Lower lobe of right lung (tissue), 2 donors: ENCODE measurements at regions not wholly inside any gene's neighbourhood (a gene's known extent, or its start where the extent isn't known, plus 50 kb on each side); places are given as distances from the start of the nearest gene placed in this dataset.

Experiments used
- ATAC-seq, 2 donors: fragments of 200-7000 bp; cut with Tn5 transposase; one replicate each; pipeline ENCODE4 v1.9.1; 2020 to 2022; ENCODE audit warnings: mild to moderate bottlenecking in 2 of 2, moderate library complexity in 2 of 2
- DNase-seq: peaks from one replicate; pipeline ENCODE4 v3.0.0-alpha.2; 2020
- H3K27ac ChIP-seq: fragments of 200-600 bp; one replicate; pipeline ENCODE4 v1.8.0; 2022
- H3K27me3 ChIP-seq: fragments of 200-600 bp; one replicate; pipeline ENCODE4 v1.8.0; 2022; ENCODE audit warnings: low read depth
- H3K36me3 ChIP-seq: fragments of 200-600 bp; one replicate; pipeline ENCODE4 v1.8.0; 2022; ENCODE audit warnings: mild to moderate bottlenecking
- H3K4me1 ChIP-seq: fragments of 200-600 bp; one replicate; pipeline ENCODE4 v1.8.0; 2022
- H3K4me3 ChIP-seq: fragments of 200-600 bp; one replicate; pipeline ENCODE4 v1.8.0; 2022; ENCODE audit warnings: mild to moderate bottlenecking
- H3K9me3 ChIP-seq: fragments of 200-600 bp; one replicate; pipeline ENCODE4 v1.8.0; 2022
- intact Hi-C: fragments of 100-400 bp; cut with DNase I; formaldehyde crosslinking; loops from one replicate; pipeline ENCODE4 v1.11.0; 2022
- TF ChIP-seq, protein P1 (sequence below): fragments of 200-600 bp; IDR thresholded peaks from one replicate; pipeline ENCODE4 v1.8.0; 2022; ENCODE audit warnings: antibody characterized with exemption, mild to moderate bottlenecking
- donor health status: DM: no; HTN: yes; CAD: no; lungs with severe emphysema.

DNA sequence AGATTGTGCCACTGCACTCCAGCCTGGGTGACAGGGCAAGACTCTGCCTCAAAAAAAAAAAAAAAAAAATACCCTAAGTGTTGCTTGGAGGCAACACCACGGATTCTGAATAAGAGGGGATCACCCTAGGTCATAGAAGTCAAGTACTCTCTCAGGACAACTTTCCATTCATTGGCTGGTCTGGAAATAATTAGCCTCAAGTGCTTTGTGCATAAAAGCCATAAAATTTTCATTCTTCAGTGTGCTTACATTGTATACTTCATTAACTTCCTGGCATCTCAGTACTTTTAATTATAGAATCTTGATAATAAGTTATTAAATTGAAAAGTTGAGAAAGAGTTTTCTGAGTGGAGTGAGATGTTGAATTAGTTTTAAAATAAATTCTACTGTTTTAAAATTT is 876.1 kb upstream of the FAM98A start:
- intact Hi-C loops = no loop called here
- Histone ChIP-seq H3K36me3 (no peaks in the 10 kb centered on the region), H3K4me1 (no peaks in the 10 kb centered on the region), H3K9me3 (no peaks in the 10 kb centered on the region), H3K27ac (no peak overlapping the region), H3K4me3 (no peak overlapping the region), H3K27me3 (no peaks in the 10 kb centered on the region)
- ATAC-seq = no peak
- TF ChIP-seq, protein P1, sequence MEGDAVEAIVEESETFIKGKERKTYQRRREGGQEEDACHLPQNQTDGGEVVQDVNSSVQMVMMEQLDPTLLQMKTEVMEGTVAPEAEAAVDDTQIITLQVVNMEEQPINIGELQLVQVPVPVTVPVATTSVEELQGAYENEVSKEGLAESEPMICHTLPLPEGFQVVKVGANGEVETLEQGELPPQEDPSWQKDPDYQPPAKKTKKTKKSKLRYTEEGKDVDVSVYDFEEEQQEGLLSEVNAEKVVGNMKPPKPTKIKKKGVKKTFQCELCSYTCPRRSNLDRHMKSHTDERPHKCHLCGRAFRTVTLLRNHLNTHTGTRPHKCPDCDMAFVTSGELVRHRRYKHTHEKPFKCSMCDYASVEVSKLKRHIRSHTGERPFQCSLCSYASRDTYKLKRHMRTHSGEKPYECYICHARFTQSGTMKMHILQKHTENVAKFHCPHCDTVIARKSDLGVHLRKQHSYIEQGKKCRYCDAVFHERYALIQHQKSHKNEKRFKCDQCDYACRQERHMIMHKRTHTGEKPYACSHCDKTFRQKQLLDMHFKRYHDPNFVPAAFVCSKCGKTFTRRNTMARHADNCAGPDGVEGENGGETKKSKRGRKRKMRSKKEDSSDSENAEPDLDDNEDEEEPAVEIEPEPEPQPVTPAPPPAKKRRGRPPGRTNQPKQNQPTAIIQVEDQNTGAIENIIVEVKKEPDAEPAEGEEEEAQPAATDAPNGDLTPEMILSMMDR = no peak
- no peak for DNase-seq

DNA sequence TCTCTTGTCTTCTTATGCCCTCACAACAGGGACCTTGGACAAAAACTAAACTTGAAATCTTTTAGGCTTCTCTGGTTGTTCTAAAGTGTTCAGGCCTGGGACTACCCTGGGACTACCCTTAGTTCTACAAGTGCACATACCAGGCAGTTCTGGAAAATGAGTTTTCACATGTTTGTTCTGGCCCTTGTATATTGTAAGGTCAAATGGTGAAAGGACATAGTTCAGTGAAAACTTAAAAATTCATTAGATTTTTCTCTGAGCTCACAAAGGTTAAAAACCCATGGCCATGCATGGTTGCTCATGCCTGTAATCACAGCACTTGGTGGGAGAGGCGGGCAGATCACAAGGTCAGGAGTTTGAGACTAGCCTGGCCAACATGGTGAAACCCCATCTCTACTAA is 875.5 kb upstream of the FAM98A start:
- intact Hi-C loops = no loop called here
- Histone ChIP-seq H3K36me3 (no peaks in the 10 kb centered on the region), H3K4me3 (no peak overlapping the region), H3K9me3 (no peaks in the 10 kb centered on the region), H3K27me3 (no peaks in the 10 kb centered on the region), H3K4me1 (no peaks in the 10 kb centered on the region), H3K27ac (no peak overlapping the region)
- DNase-seq = no peak
- TF ChIP-seq, protein P1 = no peak
- no peak for ATAC-seq

DNA sequence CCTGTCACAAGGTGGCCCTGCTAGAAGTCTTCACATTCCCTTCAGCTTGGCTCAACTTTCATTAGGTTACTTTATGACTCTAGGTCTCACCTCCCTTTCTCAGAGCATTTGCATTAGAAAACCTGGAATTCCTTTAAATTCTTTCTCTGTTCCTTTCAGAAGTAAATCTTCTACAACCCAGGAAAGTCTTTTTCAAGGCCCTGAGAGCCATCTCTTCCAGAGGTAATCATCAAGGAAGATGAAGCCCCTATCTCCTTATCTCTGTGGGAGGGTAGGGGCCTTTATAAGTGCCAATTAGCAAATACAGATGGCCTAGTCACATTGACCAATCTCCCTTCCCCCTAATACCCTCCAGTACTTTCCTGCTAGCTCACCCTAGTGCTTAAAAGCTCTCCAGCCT is 848.0 kb upstream of the FAM98A start:
- Histone ChIP-seq H3K27me3 (no peaks in the 10 kb centered on the region), H3K4me3 (no peak overlapping the region), H3K4me1 (no peaks in the 10 kb centered on the region), H3K36me3 (no peaks in the 10 kb centered on the region), H3K9me3 (peaks cover 4% of the 10 kb centered on the region), H3K27ac (no peak overlapping the region)
- intact Hi-C loops = no loop called here
- TF ChIP-seq, protein P1 = no peak
- DNase-seq (no peak), ATAC-seq (no peak)

DNA sequence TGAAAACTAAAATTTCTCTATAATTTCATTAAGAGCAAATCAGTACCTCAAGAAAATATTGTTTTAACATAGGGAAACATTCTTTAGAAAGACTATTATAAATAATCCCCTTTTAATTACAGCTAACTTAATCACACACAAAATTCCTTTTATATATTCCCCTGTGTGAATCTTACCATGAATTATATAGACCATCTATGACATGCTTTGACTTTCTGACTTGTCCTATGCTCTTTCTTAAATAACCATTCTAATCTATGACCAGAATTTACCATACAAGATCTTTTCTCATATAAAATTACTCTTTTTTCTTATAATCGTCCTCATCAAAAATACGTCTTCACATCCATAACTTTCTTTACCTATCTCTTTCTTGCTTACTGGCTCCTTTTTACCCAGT is 824.2 kb upstream of the FAM98A start:
- Histone ChIP-seq H3K36me3 (no peaks in the 10 kb centered on the region), H3K4me1 (no peaks in the 10 kb centered on the region), H3K27ac (no peak overlapping the region), H3K4me3 (no peak overlapping the region), H3K27me3 (no peaks in the 10 kb centered on the region), H3K9me3 (no peaks in the 10 kb centered on the region)
- ATAC-seq (no peak), DNase-seq (no peak)
- TF ChIP-seq, protein P1 = no peak
- intact Hi-C loops = no loop called here

DNA sequence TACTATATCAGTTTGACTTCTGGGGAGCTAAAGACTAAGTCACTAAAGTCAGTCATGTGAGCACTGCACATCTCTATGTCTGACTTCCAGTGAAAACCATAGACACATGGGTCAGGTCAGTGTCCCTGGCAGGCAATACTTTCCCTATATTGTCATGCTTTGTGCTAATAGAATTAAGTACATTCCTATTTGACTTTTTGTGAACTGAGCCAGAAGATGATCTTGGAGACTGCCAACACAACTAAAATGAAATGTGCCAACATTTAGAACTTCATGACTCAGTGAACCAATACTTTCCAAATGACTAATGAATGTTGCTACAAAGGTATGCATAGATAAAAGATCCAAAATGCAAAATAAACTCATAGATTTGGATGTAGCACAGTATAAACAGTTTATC is 820.8 kb upstream of the FAM98A start:
- ATAC-seq (no peak), DNase-seq (no peak)
- no peaks in the 10 kb centered on the region for H3K36me3 ChIP-seq
- H3K4me1 ChIP-seq = no peaks in the 10 kb centered on the region
- no peaks in the 10 kb centered on the region for H3K27me3 ChIP-seq
- H3K4me3 ChIP-seq = no peak overlapping the region
- TF ChIP-seq, protein P1 = no peak
- no peak overlapping the region for H3K27ac ChIP-seq
- intact Hi-C loops = no loop called here
- H3K9me3 ChIP-seq = no peaks in the 10 kb centered on the region

DNA sequence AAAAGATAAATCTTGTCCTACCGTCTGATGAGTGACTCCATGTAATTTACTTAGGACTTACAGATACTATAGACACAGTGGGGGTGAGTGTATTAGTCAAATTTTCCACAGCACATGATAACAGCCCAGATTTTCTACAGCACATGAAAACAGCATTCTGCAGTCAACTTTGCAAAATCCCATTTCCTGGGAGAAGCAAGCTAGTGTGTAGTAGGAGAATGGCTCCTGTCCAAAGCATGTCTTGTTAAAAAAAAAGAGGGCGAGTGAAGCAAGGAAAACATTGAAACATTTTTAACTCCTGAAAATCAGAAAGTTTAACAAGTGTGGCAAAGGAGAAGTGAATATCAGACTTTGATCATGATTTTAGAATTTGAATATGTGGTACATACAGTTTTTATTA is 817.8 kb upstream of the FAM98A start:
- DNase-seq = no peak
- no peak overlapping the region for H3K27ac ChIP-seq
- no peak for ATAC-seq

More for the DNA sequence above, 817.8 kb upstream of the FAM98A start:
- H3K4me3 ChIP-seq = no peak overlapping the region
- intact Hi-C loops = no loop called here
- H3K4me1 ChIP-seq = no peaks in the 10 kb centered on the region
- H3K36me3 ChIP-seq = no peaks in the 10 kb centered on the region
- TF ChIP-seq, protein P1 = no peak
- no peaks in the 10 kb centered on the region for H3K27me3 ChIP-seq
- H3K9me3 ChIP-seq = no peaks in the 10 kb centered on the region
